ENCODE measurements at regions not wholly inside any gene's neighbourhood (a gene's known extent, or its start where the extent isn't known, plus 50 kb on each side); places are given as distances from the start of the nearest gene placed in this dataset.

DNA sequence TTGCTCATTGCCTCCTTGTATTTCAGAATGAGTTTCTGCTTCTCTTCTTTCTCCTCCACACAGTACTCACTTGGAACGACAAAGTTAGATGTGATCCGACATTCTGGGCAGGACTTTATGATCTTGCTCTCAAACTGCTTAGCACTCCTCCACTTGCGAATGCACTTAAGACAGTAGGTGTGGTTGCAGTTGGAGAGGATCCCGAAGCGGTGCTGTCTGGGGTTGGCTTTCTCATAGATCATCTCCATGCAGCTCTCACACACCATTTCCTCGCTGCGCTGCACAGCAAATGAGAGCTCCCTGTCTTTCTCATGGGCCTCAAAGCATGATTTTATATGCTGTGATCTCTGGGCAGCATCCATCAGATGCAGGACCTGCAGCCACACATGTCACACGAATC is 245.7 kb downstream of the C12orf50 start:
- no peak for DNase-seq

- DNase-seq = no peak
These were observed 246.4 kb downstream of the C12orf50 start for GRCh38 chr12:87782838-87783237.

DNA sequence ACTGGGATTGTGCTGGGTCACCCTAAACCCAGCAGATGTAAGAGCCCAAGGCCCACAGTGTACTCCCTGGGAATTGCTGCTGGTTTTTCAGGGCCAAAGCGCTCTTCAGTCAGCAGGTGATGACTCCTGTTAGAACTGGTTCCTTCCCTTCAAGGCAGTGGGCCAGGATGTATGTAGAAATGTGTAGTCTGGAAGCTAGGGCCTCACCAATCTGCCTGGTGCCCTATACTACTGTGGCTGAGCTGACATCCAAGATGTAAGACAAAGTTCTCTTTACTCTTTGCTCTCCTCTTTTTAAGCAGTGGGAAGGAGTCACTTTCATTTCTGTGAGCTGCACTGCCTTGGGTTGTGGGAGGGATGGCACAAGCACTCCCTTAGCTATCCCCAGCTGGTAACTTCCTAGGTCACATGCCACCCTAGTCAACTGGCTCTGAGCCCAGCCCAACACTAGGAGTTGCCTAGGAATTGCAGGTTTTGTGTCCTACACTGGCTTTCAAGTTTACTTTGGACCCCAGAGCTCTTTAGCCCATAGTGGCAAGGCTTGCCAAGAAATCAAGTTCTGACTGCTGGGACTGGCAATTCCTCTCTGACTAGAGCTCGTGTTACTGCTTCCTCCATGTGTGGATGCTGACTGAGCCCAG is 249.2 kb downstream of the C12orf50 start:
- DNase-seq = no peak

DNA sequence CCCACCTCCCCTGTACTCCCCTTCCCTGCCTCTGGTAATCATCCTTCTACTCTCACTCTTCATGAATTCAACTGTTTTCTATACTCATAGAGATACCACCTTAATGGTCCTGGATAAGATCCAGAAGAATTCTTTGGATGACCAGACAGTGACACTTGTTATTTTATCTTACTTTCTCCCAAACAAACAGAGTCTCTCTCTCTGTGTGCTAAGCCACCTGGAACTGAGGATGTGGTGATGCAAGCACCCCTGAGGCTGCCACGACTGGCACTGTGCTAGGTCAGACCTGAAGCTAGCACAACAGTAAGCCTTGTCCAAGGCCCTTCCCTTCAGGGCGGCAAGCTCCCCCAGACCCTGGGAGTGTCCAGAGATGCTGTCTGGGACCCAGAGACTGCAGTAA is 250.2 kb downstream of the C12orf50 start:
- no peak for DNase-seq

DNA sequence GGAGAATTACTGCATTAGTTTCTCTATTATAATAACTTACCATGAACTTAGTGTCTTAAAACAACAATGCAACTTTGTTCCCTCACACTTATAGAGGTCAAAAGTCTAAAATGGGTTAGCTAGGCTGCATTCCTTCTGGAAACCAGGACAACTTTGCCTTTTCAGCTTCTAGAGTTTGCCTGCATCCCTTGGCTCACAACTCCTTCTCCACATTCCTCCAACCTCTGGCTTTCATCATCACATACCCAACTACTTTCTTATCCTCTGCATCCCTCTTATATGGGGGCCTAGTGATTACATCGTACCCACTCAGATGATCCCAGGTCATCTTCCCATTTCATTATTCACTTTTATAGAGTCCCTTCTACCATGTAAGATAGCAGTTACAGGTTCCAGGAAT is 251.1 kb downstream of the C12orf50 start:
- DNase-seq = no peak

DNA sequence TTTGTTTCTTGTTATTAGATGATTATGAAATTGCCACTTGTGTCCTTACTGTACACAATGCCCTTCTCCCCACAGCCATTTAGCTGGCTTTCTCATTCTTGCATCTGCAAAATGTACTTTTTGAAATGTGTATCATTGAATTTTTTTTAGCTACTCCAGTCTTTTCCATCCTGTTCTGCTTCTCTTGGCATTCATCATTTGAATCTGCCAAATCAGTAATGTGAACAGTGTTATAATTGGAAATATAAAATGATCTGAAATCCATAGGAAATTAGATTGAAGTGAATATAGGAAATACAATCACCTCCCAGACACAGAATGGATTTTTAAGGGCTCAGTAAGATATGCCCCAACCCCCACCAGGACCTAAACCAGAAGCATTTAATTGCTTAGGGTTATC is 253.4 kb downstream of the C12orf50 start:
- DNase-seq = no peak

DNA sequence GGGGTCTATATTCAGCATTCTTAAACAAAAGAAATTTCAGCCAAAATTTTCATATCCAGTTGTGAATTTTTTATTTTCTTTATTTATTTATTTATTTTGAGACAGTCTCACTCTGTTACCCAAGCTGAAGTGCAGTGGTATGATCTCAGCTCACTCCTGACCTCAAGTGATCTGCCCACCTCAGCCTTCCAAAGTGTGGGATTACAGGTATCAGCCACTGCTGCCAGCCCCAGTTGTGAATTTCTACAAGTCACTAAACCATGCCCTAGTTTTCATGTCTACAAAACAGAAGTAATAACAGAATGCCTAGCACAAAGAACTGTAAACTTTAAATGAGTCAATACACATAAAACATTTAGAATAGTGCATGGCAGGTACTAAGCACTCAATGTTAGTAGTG is 254.2 kb downstream of the C12orf50 start:
- no peak for DNase-seq

GRCh38 chr12:87772401-87772800 is 256.8 kb downstream of the C12orf50 start:
- no peak for DNase-seq

DNA sequence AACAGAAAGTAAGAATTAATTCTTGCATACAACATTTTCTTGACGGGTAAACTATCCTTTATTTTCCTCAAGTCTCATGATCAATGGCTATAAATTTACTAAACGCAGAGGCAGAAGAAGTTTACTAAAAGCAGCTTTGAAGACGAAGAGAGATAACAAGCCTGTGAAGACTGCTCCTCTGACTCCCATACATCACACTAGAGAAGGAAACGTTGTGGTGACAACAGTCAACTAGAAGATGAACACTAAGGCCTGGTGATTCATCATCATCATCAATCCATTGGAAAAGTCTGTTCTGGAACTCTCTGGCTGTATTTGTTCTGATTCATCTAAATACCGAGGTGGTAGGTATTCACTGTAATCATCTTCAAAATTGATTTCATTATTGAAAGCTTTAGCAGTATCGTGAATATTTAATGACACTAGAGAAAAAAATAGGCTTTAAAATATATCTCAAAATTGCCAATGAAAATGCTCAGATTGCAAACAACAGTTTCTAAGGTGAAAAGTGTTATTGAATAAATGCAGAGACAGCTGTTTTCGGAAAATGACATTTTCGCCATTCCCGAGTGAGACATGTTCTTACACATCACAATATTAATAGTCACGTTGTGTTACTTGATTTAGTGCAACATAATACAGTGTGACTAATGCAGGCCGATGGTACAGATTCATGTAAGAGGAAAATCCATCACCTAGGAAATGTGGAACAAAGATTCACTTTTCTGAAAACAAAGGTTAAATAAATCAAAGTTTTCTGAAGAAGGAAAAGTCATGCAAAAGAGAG is 260.5 kb downstream of the C12orf50 start:
- no peak for DNase-seq

GRCh38 chr12:87766044-87766443 is 263.2 kb downstream of the C12orf50 start:
- no peak for DNase-seq

DNA sequence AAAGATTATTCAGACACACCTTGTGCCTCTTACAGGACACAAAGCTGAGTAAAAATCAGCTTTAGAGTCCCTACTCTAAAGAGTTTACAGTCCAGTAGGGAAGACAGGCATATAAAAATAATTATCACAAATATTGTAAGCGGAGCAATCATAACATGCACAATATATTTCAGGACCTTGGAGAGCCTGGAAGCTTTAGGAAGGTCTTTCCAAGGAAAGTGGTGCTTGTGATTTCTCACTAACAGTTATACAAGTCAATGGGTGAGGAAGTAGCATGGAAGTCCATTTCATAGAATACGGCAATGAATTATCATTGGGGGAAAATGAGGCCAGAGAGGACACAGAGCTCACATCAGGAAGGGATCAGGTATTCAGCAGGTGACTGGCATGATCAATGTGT is 268.3 kb downstream of the C12orf50 start:
- no peak for DNase-seq

GRCh38 chr12:87758271-87758670 is 270.9 kb downstream of the C12orf50 start:
- DNase-seq = no peak

DNA sequence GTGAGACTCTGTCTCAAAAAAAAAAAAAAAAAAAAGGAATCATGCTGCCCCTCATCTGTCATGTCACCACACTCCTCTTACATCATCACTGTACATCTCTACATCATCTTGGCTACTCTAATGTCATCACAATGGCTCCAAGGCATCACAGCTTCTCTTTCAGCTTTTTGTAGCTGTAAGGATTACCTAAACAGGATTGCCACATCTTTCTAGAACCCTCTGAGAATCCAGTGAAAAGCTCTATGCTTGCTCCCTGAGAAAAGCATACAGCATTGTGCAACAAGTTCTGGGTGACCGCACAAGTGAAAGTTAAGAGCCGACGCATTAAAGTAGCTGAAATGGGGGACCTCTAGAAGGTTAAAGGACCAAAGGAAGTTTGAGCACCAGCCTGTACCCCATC is 272.5 kb downstream of the C12orf50 start:
- DNase-seq = no peak

DNA sequence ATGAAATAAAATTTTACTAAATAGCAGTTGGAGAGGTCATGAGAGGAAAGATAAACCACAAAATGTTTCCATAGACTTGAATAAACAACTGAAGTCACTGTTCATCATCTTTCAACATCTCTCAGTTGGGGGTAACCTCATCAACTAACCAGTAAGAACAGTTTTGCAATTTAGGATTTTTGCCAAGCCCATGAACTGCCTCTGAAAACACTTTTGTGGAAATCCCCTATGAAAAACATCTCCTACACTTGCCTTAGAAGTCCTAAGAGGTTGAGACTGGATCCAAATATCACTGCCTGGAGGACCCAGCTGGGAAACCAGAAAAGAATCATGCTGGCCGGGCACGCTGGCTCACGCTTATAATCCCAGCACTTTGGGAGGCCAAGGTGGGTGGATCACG is 273.1 kb downstream of the C12orf50 start:
- DNase-seq = no peak

GRCh38 chr12:87728931-87729593 is 300.1 kb downstream of the C12orf50 start:
- DNase-seq = no peak

GRCh38 chr12:87720967-87721366 is 308.2 kb downstream of the C12orf50 start:
- DNase-seq = no peak

GRCh38 chr12:87704374-87704773 is 324.8 kb downstream of the C12orf50 start:
- no peak for DNase-seq

DNA sequence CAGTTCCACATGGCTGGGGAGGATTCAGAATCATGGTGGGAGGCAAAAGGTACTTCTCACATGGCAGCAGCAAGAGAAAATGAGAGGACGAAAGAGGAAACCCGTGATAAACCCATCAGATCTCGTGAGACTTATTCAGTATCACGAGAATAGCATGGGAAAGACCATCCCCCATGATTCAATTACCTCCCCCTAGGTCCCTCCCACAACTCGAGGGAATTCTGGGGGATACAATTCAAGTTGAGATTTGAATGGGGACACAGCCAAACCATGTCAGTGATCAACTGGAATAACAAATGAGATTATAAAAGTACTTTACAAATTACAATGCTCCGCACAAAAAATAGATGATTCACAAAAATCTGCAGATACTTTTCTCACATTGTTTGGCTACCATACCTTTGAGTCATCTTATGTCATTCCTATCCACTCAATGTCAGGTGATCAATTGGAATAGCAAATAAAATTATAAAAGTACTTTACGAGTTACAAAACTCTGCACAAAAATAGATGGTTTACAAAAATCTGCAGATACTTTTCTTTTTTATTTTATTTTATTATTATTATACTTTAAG is 338.9 kb downstream of the C12orf50 start:
- DNase-seq = no peak

DNA sequence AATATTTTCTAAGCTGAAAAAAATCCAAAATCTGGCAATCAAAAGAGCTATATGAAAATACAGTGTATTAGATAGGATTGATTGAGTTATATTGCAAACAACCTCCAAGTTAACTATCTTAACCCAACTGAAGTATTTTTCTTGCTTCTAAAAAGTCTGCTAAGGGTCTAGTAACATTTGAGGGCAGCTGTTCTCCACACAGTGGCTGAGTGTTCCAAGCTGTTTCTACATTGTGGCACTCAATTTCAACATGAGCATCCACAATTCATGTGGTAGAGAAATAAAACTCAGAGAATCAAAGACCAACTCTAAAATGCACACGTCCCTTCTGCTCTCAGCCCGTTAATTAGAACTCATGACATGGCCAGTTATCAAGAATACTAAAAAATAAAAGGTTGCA is 340.0 kb downstream of the C12orf50 start:
- no peak for DNase-seq

DNA sequence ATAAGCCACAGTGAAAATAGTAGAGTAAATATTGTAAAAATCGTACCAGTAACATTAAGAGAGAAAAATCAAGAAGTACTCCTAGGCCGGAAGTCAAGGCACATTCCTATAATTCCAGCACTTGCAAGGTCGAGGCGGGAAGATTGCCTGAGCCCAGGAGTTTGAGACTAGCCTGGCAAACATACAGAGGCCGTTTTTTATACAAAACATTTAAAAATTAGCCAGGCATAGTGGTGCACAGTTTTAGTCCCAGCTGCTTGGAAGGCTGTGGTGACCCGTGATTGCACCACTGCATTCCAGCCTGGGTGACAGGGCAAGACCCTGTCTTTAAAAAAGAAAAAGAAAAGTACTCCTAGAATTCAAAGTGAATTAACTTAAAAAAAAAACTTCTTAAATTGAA is 341.8 kb downstream of the C12orf50 start:
- no peak for DNase-seq

- no peak for DNase-seq
These were observed 343.5 kb downstream of the C12orf50 start for GRCh38 chr12:87685696-87686095.

DNA sequence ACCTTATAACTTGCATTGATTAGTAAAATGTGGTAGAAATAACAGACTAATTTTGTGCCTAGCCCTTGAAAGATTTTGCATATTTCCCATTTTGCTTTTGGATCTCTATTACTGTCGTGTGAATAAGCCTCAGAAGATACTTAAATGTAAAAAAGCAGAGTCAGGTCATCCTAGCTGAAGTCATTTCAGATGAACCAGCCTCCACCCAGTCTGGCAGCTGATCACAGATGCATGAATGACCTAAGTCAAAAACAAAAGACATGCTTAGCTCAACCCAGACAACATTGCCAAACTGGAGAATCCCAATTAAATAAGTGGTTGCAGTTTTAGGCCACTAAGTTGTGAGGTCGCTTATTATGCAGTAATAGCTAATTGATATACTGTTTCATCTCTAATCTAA is 349.9 kb downstream of the C12orf50 start:
- DNase-seq = no peak

DNA sequence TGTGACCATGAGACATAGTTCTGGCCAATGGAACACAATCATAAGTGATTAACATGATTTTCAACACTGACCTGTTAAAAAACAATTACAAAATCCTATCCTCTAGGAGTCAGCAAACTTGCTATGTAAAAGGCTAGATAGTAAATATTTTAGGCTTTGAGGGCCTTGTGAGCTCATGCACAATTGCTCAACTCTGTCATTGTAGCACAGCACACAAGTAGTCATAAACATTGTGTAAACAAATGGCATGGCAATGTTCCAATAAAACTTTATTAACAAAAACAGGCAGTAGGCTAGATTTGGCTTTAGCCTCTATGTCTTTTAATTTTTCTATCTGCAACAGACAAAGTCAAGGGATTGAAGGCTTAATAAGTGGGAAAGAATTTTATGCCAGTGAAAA is 350.7 kb downstream of the C12orf50 start:
- no peak for DNase-seq

DNA sequence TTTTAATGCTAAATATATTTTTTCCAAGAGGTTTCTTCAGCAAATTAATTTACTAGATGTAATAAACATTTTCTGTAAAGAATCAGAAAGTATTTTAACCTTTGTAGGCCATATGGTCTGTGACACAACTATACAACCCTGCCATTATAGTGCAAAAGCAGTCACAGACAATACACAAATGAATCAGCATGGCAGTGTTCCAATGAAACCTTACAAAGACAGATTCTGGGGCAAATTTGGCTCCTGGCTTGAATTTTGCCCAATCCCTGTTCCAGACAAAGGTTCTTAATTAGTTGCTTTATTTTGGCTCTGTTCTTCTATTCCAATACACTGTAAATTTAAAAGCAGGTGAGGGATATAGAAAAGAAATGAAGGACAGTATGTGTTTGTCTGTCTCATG is 352.5 kb downstream of the C12orf50 start:
- DNase-seq = no peak
